H9 (cell line): ENCODE measurements at regions not wholly inside any gene's neighbourhood (a gene's known extent, or its start where the extent isn't known, plus 50 kb on each side); places are given as distances from the start of the nearest gene placed in this dataset.

Experiments used
- DNase-seq: peaks from one replicate; pipeline ENCODE4 v3.0.0-alpha.2; 2017
- H2AFZ ChIP-seq: one replicate; pipeline ENCODE4 v1.6.1; 2013; ENCODE audit warnings: mild to moderate bottlenecking, low read length, control low read depth, moderate library complexity
- H2AK5ac ChIP-seq: 2 replicates; pipeline ENCODE4 v1.6.1; 2013; ENCODE audit warnings: low read length, control low read depth, mixed read lengths; ENCODE audit not compliant: insufficient read length
- H2BK120ac ChIP-seq: one replicate; pipeline ENCODE4 v1.6.1; 2013; ENCODE audit warnings: low read depth, mild to moderate bottlenecking, low read length, control low read depth, inconsistent platforms; ENCODE audit not compliant: poor library complexity, severe bottlenecking
- H2BK12ac ChIP-seq: 2 replicates; pipeline ENCODE4 v1.6.1; 2013; ENCODE audit warnings: low read length, control low read depth, mixed read lengths, low read depth; ENCODE audit not compliant: insufficient read length
- H2BK15ac ChIP-seq: 2 replicates; pipeline ENCODE4 v1.6.1; 2013; ENCODE audit warnings: low read depth, low read length, control low read depth
- H2BK20ac ChIP-seq: one replicate; pipeline ENCODE4 v1.6.1; 2013; ENCODE audit warnings: low read depth, mild to moderate bottlenecking, low read length, control low read depth, inconsistent platforms; ENCODE audit not compliant: poor library complexity, severe bottlenecking
- H2BK5ac ChIP-seq: 2 replicates; pipeline ENCODE4 v1.6.1; 2013; ENCODE audit warnings: low read length, control low read depth, mixed read lengths; ENCODE audit not compliant: insufficient read length
- H3K14ac ChIP-seq: 2 replicates; pipeline ENCODE4 v1.6.1; 2013; ENCODE audit warnings: low read length, control low read depth; ENCODE audit not compliant: insufficient read depth
- H3K18ac ChIP-seq: 2 replicates; pipeline ENCODE4 v1.6.1; 2013; ENCODE audit warnings: low read depth, mild to moderate bottlenecking, mixed read lengths, low read length, control low read depth; ENCODE audit not compliant: insufficient read length
- H3K23ac ChIP-seq: 2 replicates; pipeline ENCODE4 v1.6.1; 2013; ENCODE audit warnings: low read length, control low read depth, mixed read lengths, low read depth; ENCODE audit not compliant: insufficient read length
- H3K23me2 ChIP-seq: 2 replicates; pipeline ENCODE4 v1.6.1; 2013; ENCODE audit warnings: low read depth, mild to moderate bottlenecking, mixed read lengths, low read length, control low read depth; ENCODE audit not compliant: insufficient read length, poor library complexity, severe bottlenecking
- H3K27ac ChIP-seq: 2 replicates; pipeline ENCODE4 v1.5.1; 2013; ENCODE audit warnings: low read length, control low read depth, mixed read lengths, low read depth; ENCODE audit not compliant: insufficient read length
- H3K27me3 ChIP-seq: 2 replicates; pipeline ENCODE4 v1.6.1; 2013; ENCODE audit warnings: low read length, control low read depth, inconsistent platforms; ENCODE audit not compliant: insufficient read depth
- H3K4ac ChIP-seq: 2 replicates; pipeline ENCODE4 v1.6.1; 2013; ENCODE audit warnings: low read depth, mild to moderate bottlenecking, control low read depth, inconsistent platforms, low read length, moderate library complexity
- H3K4me1 ChIP-seq: 2 replicates; pipeline ENCODE4 v1.6.1; 2013; ENCODE audit warnings: low read length, control low read depth, inconsistent platforms; ENCODE audit not compliant: insufficient read depth
- H3K4me2 ChIP-seq: 2 replicates; pipeline ENCODE4 v1.6.1; 2013; ENCODE audit warnings: low read length, control low read depth, mixed read lengths; ENCODE audit not compliant: insufficient read length, insufficient read depth
- H3K56ac ChIP-seq: 2 replicates; pipeline ENCODE4 v1.6.1; 2013; ENCODE audit warnings: low read depth, mild to moderate bottlenecking, mixed read lengths, low read length, control low read depth; ENCODE audit not compliant: insufficient read length
- H3K79me1 ChIP-seq: 2 replicates; pipeline ENCODE4 v1.6.1; 2013; ENCODE audit warnings: low read depth, mild to moderate bottlenecking, moderate library complexity, low read length, control low read depth, inconsistent platforms; ENCODE audit not compliant: insufficient read depth, poor library complexity, severe bottlenecking
- H3K79me2 ChIP-seq: 2 replicates; pipeline ENCODE4 v1.6.1; 2013; ENCODE audit warnings: low read length, control low read depth, inconsistent platforms; ENCODE audit not compliant: insufficient read depth
- H3K9ac ChIP-seq: 2 replicates; pipeline ENCODE4 v1.6.1; 2013; ENCODE audit warnings: low read length, control low read depth, mixed read lengths; ENCODE audit not compliant: insufficient read length; ENCODE audit errors: extremely low read depth
- H3K9me3 ChIP-seq: one replicate; pipeline ENCODE4 v1.6.1; 2013; ENCODE audit warnings: low read depth, low read length, inconsistent platforms; ENCODE audit not compliant: control insufficient read depth
- H3T11ph ChIP-seq: one replicate; pipeline ENCODE4 v1.6.1; 2013; ENCODE audit warnings: mild to moderate bottlenecking, low read length, control low read depth, inconsistent platforms
- H4K20me1 ChIP-seq: one replicate; pipeline ENCODE4 v1.6.1; 2013; ENCODE audit not compliant: control insufficient read depth, insufficient read length, insufficient read depth
- H4K5ac ChIP-seq: 2 replicates; pipeline ENCODE4 v1.6.1; 2013; ENCODE audit warnings: low read depth, mild to moderate bottlenecking, mixed read lengths, low read length, control low read depth; ENCODE audit not compliant: insufficient read length
- H4K8ac ChIP-seq: replicated peaks from 2 replicates; pipeline ENCODE4 v1.6.1; 2013; ENCODE audit warnings: low read length, control low read depth, mixed read lengths, low read depth; ENCODE audit not compliant: insufficient read length
- H4K91ac ChIP-seq: 2 replicates; pipeline ENCODE4 v1.6.1; 2013; ENCODE audit warnings: low read depth, mild to moderate bottlenecking, moderate library complexity, mixed read lengths, low read length, control low read depth; ENCODE audit not compliant: insufficient read length
- H3K27ac Mint-ChIP-seq, 3 experiments: 2 replicates in 2 of 3; 3 replicates in 1 of 3; pipeline ENCODE4 v1.8.0; 2020 to 2021; ENCODE audit warnings: mixed read lengths in 3 of 3, mild to moderate bottlenecking in 1 of 3, moderate library complexity in 1 of 3
- H3K27me3 Mint-ChIP-seq: 2 replicates; pipeline ENCODE4 v1.8.0; 2021; ENCODE audit warnings: low read depth, mild to moderate bottlenecking, moderate library complexity, mixed read lengths
- H3K36me3 Mint-ChIP-seq, 3 experiments: 2 replicates in 2 of 3; 3 replicates in 1 of 3; pipeline ENCODE4 v1.8.0; 2020 to 2021; ENCODE audit warnings: low read depth in 3 of 3, mixed read lengths in 3 of 3; ENCODE audit not compliant: insufficient read depth in 1 of 3
- H3K4me1 Mint-ChIP-seq, 2 experiments: 2 replicates each; pipeline ENCODE4 v1.8.0; 2020; ENCODE audit warnings: mixed read lengths in 2 of 2
- H3K4me3 Mint-ChIP-seq, 2 experiments: 2 replicates in 1 of 2; 3 replicates in 1 of 2; pipeline ENCODE4 v1.8.0; 2020 to 2021; ENCODE audit warnings: mild to moderate bottlenecking in 2 of 2, mixed read lengths in 2 of 2, moderate library complexity in 1 of 2
- H3K9me3 Mint-ChIP-seq, 2 experiments: 2 replicates in 1 of 2; 3 replicates in 1 of 2; pipeline ENCODE4 v1.8.0; 2020; ENCODE audit warnings: mild to moderate bottlenecking in 2 of 2, mixed read lengths in 2 of 2, moderate library complexity in 1 of 2
- WGBS: extraction: QIAGEN DNeasy Blood & Tissue Kit; methylation state at CpG from one replicate; pipeline ENCODE4 v1.1.7; 2013; ENCODE audit warnings: missing lambda C conversion rate, low lambda C conversion rate, mixed read lengths; ENCODE audit not compliant: insufficient read length; ENCODE audit errors: extremely low coverage; 5-methylcytosine and 5-hydroxymethylcytosine counted together
- TF ChIP-seq, protein P1 (sequence below): fragments of 200-600 bp; sonication (generic); conservative IDR thresholded peaks from 3 replicates; pipeline ENCODE4 v1.8.0; 2021; ENCODE audit warnings: antibody characterized with exemption, mild to moderate bottlenecking

DNA sequence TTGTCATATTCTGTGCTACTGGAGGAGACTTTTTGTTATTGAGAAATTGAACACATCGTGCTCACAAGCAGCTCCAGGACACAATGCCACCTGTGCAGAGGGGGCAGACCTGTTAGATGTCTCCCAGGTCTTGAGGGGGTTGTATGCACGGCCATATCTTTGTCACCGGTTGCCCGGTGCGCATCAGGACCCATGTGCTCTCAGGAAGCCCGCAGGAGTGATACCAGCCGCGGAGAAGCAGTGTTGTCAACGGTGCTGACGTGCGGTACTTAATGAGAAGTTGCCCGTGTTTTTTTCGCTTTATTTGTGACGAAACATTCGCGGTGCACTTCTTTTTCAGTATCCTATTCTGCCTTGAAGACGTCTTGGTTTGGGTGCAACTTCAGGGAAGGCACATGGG lies 128.2 kb upstream of the RTL1 start:
- Histone ChIP-seq H3K18ac (no peak overlapping the region), H3K4ac (no peak overlapping the region), H3K4me1 (no peaks in the 10 kb centered on the region), H3K79me2 (no peaks in the 10 kb centered on the region), H2BK12ac (no peak overlapping the region), H2AK5ac (no peak overlapping the region), H4K20me1 (no peaks in the 10 kb centered on the region), H3K27ac (no peak overlapping the region), H3K79me1 (no peaks in the 10 kb centered on the region), H3K9ac (no peak overlapping the region), H3K56ac (no peak overlapping the region), H3K23me2 (no peaks in the 10 kb centered on the region), H3K14ac (no peak overlapping the region), H2BK15ac (no peak overlapping the region), H2BK20ac (no peak overlapping the region), H2AFZ (no peak overlapping the region), H3K23ac (no peak overlapping the region), H3K4me2 (no peak overlapping the region), H3K9me3 (no peaks in the 10 kb centered on the region), H3K27me3 (no peaks in the 10 kb centered on the region), H4K91ac (no peak overlapping the region), H3T11ph (no peak overlapping the region), H4K8ac (no peak overlapping the region), H2BK5ac (no peak overlapping the region), H2BK120ac (no peak overlapping the region), H4K5ac (no peak overlapping the region)
- Mint-ChIP-seq H3K4me3 (no peak overlapping the region), H3K9me3 (0 out of 5 replicates have a peak, but pooled peaks cover 0 to 3% of the 10 kb centered on the region in 2 experiments), H3K4me1 (no peaks in the 10 kb centered on the region), H3K27me3 (peaks cover 2% of the 10 kb centered on the region), H3K27ac (no peak overlapping the region; a peak in 1 of 7 replicates), H3K36me3 (no peaks in the 10 kb centered on the region; a peak in 1 of 7 replicates)
- DNase-seq, result no peak
- TF ChIP-seq, protein P1, sequence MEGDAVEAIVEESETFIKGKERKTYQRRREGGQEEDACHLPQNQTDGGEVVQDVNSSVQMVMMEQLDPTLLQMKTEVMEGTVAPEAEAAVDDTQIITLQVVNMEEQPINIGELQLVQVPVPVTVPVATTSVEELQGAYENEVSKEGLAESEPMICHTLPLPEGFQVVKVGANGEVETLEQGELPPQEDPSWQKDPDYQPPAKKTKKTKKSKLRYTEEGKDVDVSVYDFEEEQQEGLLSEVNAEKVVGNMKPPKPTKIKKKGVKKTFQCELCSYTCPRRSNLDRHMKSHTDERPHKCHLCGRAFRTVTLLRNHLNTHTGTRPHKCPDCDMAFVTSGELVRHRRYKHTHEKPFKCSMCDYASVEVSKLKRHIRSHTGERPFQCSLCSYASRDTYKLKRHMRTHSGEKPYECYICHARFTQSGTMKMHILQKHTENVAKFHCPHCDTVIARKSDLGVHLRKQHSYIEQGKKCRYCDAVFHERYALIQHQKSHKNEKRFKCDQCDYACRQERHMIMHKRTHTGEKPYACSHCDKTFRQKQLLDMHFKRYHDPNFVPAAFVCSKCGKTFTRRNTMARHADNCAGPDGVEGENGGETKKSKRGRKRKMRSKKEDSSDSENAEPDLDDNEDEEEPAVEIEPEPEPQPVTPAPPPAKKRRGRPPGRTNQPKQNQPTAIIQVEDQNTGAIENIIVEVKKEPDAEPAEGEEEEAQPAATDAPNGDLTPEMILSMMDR, result no peak
- no CpG with 5 or more reads among the region's 17 CpGs for WGBS
